Erythroblast (primary cell): ENCODE measurements at regions not wholly inside any gene's neighbourhood (a gene's known extent, or its start where the extent isn't known, plus 50 kb on each side); places are given as distances from the start of the nearest gene placed in this dataset.

Experiments
- GATA1 ChIP-seq: IDR thresholded peaks from 2 replicates; pipeline ENCODE4 v1.6.1; 2011; ENCODE audit warnings: low read depth, mild to moderate bottlenecking, control low read depth, low read length, moderate library complexity
- POLR2A ChIP-seq: IDR thresholded peaks from 2 replicates; pipeline ENCODE4 v1.6.1; 2011; ENCODE audit warnings: mild to moderate bottlenecking, low read length

- TF ChIP-seq POLR2A: no peak
- TF ChIP-seq GATA1: no peak
These were observed 876.9 kb downstream of the KCNT2 start for GRCh38 chr1:195731385-195731784.
